HepG2 (cell line): ENCODE measurements at regions not wholly inside any gene's neighbourhood (a gene's known extent, or its start where the extent isn't known, plus 50 kb on each side); places are given as distances from the start of the nearest gene placed in this dataset.

Experiments used
- ATAC-seq: fragments of 200-7000 bp; cut with Tn5 transposase; 3 replicates; pipeline ENCODE4 v1.9.1; 2020; ENCODE audit warnings: mild to moderate bottlenecking, moderate library complexity
- BruUV-seq: library from RNA; stranded (reverse); fragments of 400-500 nt; replicated peaks from 2 replicates; lab custom pipeline; 2021; lab: Mats Ljungman, UMichigan
- CTCF ChIA-PET: fragments of 300-600 bp; formaldehyde crosslinking; extraction: SDS; loops from one replicate; lab custom pipeline; 2021; ENCODE audit warnings: low total read pairs, inconsistent platforms, low intra/inter-chr PET ratio; lab: Yijun Ruan, JAX
- POLR2A ChIA-PET: fragments of 350-600 bp; sonication (Branson Sonifier 250); formaldehyde crosslinking; loops from one replicate; lab custom pipeline; 2020; ENCODE audit warnings: antibody characterized with exemption, inconsistent platforms; lab: Yijun Ruan, JAX
- DNase-seq: peaks from one replicate; pipeline ENCODE4 v3.0.0-alpha.2; 2015; ENCODE audit warnings: low spot score
- FAIRE-seq: peaks from 3 replicates; lab custom pipeline; 2011; peaks lifted over from hg19 to GRCh38; lab: Jason Lieb, UNC
- H2AFZ ChIP-seq: one replicate; pipeline ENCODE4 v1.6.1; 2011; ENCODE audit warnings: low read length, inconsistent platforms
- H3K27ac ChIP-seq: fragments of 300-600 bp; 3 replicates; pipeline ENCODE4 v1.8.0; 2011; ENCODE audit warnings: mixed run types, mild to moderate bottlenecking, mixed read lengths, low read length, inconsistent platforms; ENCODE audit not compliant: insufficient read depth; ENCODE audit errors: extremely low read length
- H3K27me3 ChIP-seq, 2 experiments: fragments of 200-600 bp in 1 of 2; 2 replicates in 1 of 2; 3 replicates in 1 of 2; pipeline versions ENCODE4 v1.6.0 to v1.8.0; 2011; ENCODE audit warnings: low read length in 2 of 2, mild to moderate bottlenecking in 2 of 2, moderate library complexity in 2 of 2, inconsistent platforms in 1 of 2; ENCODE audit not compliant: insufficient read depth in 2 of 2, control insufficient read depth in 1 of 2
- H3K36me3 ChIP-seq, 2 experiments: fragments of 200-600 bp in 1 of 2; replicated peaks in 1 of 2; 2 replicates in 1 of 2; 3 replicates in 1 of 2; pipeline versions ENCODE4 v1.5.1 to v1.8.0; 2011; ENCODE audit warnings: low read length in 2 of 2, inconsistent platforms in 1 of 2; ENCODE audit not compliant: insufficient read depth in 2 of 2, control insufficient read depth in 1 of 2
- H3K4me1 ChIP-seq: 2 replicates; pipeline ENCODE4 v1.5.1; 2012; ENCODE audit warnings: low read length, inconsistent platforms; ENCODE audit not compliant: insufficient read depth
- H3K4me2 ChIP-seq: 2 replicates; pipeline ENCODE4 v1.6.0; 2011; ENCODE audit warnings: low read depth, low read length, inconsistent platforms
- H3K4me3 ChIP-seq, 3 experiments: fragments of 200-600 bp in 1 of 3; sonication (generic), shearing (Covaris generic) in 1 of 3; replicated peaks in 1 of 3; 2 replicates each; pipeline ENCODE4 v1.5.1; 2011 to 2016; ENCODE audit warnings: low read length in 3 of 3, inconsistent platforms in 2 of 3, low read depth in 2 of 3, mild to moderate bottlenecking in 2 of 3, control low read depth in 1 of 3, mixed read lengths in 1 of 3; ENCODE audit not compliant: insufficient read depth in 1 of 3
- H3K79me2 ChIP-seq: one replicate; pipeline ENCODE4 v1.6.1; 2011; ENCODE audit warnings: low read length, inconsistent platforms; ENCODE audit not compliant: insufficient read depth
- H3K9ac ChIP-seq: 2 replicates; pipeline ENCODE4 v1.6.0; 2011; ENCODE audit warnings: mild to moderate bottlenecking, low read depth, low read length, inconsistent platforms; ENCODE audit not compliant: insufficient read depth
- H3K9me3 ChIP-seq: 2 replicates; pipeline ENCODE4 v1.5.1; 2012; ENCODE audit warnings: mild to moderate bottlenecking, low read length
- H4K20me1 ChIP-seq: 2 replicates; pipeline ENCODE4 v1.6.0; 2011; ENCODE audit warnings: inconsistent platforms, mild to moderate bottlenecking, low read length, moderate library complexity; ENCODE audit not compliant: insufficient read depth
- CCAR2 ChIP-seq: fragments of 200-400 bp; formaldehyde crosslinking; optimal IDR thresholded peaks from 2 replicates; pipeline ENCODE3; 2018; ENCODE audit warnings: low read depth, mild to moderate bottlenecking, low read length, moderate library complexity
- CEBPB ChIP-seq: IDR thresholded peaks from 2 replicates; pipeline ENCODE4 v1.6.1; 2011; ENCODE audit warnings: low read depth, low read length, improper control_type of control experiment, borderline replicate concordance
- KLF12 ChIP-seq: sonication (generic); formaldehyde crosslinking; IDR thresholded peaks from 2 replicates; pipeline ENCODE4 v1.4.0; 2020; ENCODE audit warnings: missing genetic modification reagents, borderline replicate concordance
- MIXL1 ChIP-seq: IDR thresholded peaks from 2 replicates; pipeline ENCODE4 v1.6.1; 2016
- PPARG ChIP-seq: conservative IDR thresholded peaks from 2 replicates; pipeline ENCODE4 v1.6.1; 2016; ENCODE audit warnings: missing biosample characterization, missing genetic modification reagents
- SALL1 ChIP-seq: sonication (generic); formaldehyde crosslinking; IDR thresholded peaks from 2 replicates; pipeline ENCODE4 v1.8.0; 2022; ENCODE audit warnings: mild to moderate bottlenecking, missing genetic modification reagents
- SCMH1 ChIP-seq: sonication (generic); formaldehyde crosslinking; IDR thresholded peaks from 2 replicates; pipeline ENCODE4 v1.9.0; 2021; ENCODE audit warnings: missing genetic modification reagents, mild to moderate bottlenecking, borderline replicate concordance
- SMAD3 ChIP-seq: sonication (generic); formaldehyde crosslinking; IDR thresholded peaks from 2 replicates; pipeline ENCODE4 v1.4.0; 2020; ENCODE audit warnings: missing genetic modification reagents
- ZNF407 ChIP-seq: sonication (generic); formaldehyde crosslinking; IDR thresholded peaks from one replicate; pipeline ENCODE4 v1.5.1; 2020; ENCODE audit warnings: mild to moderate bottlenecking, missing genetic modification reagents; ENCODE audit errors: not compliant biosample characterization
- ZNF597 ChIP-seq: sonication (generic); formaldehyde crosslinking; IDR thresholded peaks from 2 replicates; pipeline ENCODE4 v1.5.0; 2020; ENCODE audit warnings: missing genetic modification reagents
- ZNF615 ChIP-seq: sonication (generic); formaldehyde crosslinking; IDR thresholded peaks from 2 replicates; pipeline ENCODE4 v1.5.0; 2020; ENCODE audit warnings: mild to moderate bottlenecking, missing genetic modification reagents, borderline replicate concordance
- ZNF782 ChIP-seq: sonication (generic); formaldehyde crosslinking; IDR thresholded peaks from 2 replicates; pipeline ENCODE4 v1.4.0; 2020; ENCODE audit warnings: missing genetic modification reagents, mild to moderate bottlenecking, borderline replicate concordance
- WGBS: methylation state at CpG from one replicate; pipeline ENCODE4 v1.1.6; 2017; ENCODE audit warnings: low lambda C conversion rate; 5-methylcytosine and 5-hydroxymethylcytosine counted together
- in situ Hi-C: cut with HindIII; loops from 2 replicates; pipeline ENCODE4 v1.10.0; 2017; ENCODE audit warnings: low pct_unique_long_range_greater_than_20kb; ENCODE audit not compliant: extremely low pct_ligation_motif_present
- intact Hi-C: fragments of 100-400 bp; cut with micrococcal nuclease; formaldehyde crosslinking; loops from one replicate; pipeline ENCODE4 v1.10.0; 2022; ENCODE audit not compliant: unreplicated experiment

GRCh38 chr7:42414028-42414427 is 177.0 kb upstream of the GLI3 start (continued):
- TF ChIP-seq ZNF407 (CRISPR knock-in tag) (no peak), KLF12 (CRISPR knock-in tag) (no peak), MIXL1 (CRISPR knock-in tag) (no peak), ZNF615 (CRISPR knock-in tag) (no peak), CCAR2 (no peak)

- H3K4me3 ChIP-seq, result no peak overlapping the region
- in situ Hi-C loops, result no loop called here
- intact Hi-C loops, result no loop called here
- TF ChIP-seq ZNF597 (CRISPR knock-in tag) (no peak), PPARG (CRISPR knock-in tag) (no peak), SCMH1 (CRISPR knock-in tag) (no peak), SALL1 (no peak), ZNF782 (CRISPR knock-in tag) (no peak), SMAD3 (CRISPR knock-in tag) (no peak), CEBPB (no peak)
- H3K79me2 ChIP-seq, result no peaks in the 10 kb centered on the region
- no peaks in the 10 kb centered on the region for H4K20me1 ChIP-seq
- H3K4me2 ChIP-seq, result no peak overlapping the region
- H3K4me1 ChIP-seq, result no peaks in the 10 kb centered on the region
- POLR2A ChIA-PET, result no interaction called here
- ATAC-seq, result no peak
- CTCF ChIA-PET, result no interaction called here
- H3K27ac ChIP-seq, result no peak overlapping the region
- H3K36me3 ChIP-seq, result no peaks in the 10 kb centered on the region
- FAIRE-seq, result no peak
- BruUV-seq, result no TSS peak
- no peak overlapping the region for H3K9ac ChIP-seq
- H3K9me3 ChIP-seq, result no peaks in the 10 kb centered on the region
- H3K27me3 ChIP-seq, result no peaks in the 10 kb centered on the region
- 25% methylated on average over 7 of the region's 8 CpGs for WGBS
- DNase-seq, result no peak
- no peak overlapping the region for H2AFZ ChIP-seq
Measured at GRCh38 chr7:42409296-42409695, 172.3 kb upstream of the GLI3 start.
